ENCODE measurements at regions not wholly inside any gene's neighbourhood (a gene's known extent, or its start where the extent isn't known, plus 50 kb on each side); places are given as distances from the start of the nearest gene placed in this dataset.

DNA sequence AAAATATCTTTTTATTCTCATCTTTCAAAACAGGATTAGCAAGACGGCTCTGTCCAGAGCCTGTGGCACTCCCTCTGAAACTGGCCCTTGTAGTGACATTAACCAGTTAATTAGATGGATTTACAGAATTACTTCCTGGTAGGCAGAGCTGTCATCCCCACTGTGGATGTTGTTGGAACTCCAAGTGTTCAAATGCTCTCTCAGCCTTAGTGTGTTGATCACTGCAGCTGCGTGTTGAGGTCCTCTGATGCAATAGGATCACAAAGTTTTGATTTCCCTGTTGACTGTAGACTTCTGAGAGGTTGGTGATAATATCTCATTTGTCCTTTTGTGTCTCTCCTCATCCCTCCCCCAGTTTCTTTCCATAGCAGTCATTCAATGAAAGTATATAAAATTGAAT, 117.3 kb upstream of the CDK6 start:
- Histone ChIP-seq H3K79me1 (ENCODE audit: low read depth, low read length) (no peaks in the 10 kb centered on the region), H4K5ac (ENCODE audit: insufficient read length, low read depth, low read length) (no peak overlapping the region), H2BK120ac (replicated peaks; ENCODE audit: low read depth, low read length) (no peak overlapping the region), H3K27ac (ENCODE audit: low read depth, low read length) (no peak overlapping the region), H3K36me3 (ENCODE audit: control insufficient read depth in 2 of 4, insufficient read depth in 4 of 4, low read length in 3 of 4) (no peaks in the 10 kb centered on the region; a peak in 1 of 8 replicates), H4K8ac (ENCODE audit: extremely low read depth, insufficient read depth, low read length) (no peak overlapping the region), H4K20me1 (replicated peaks in 1 of 2; ENCODE audit: control insufficient read depth in 1 of 2, insufficient read depth in 2 of 2, low read length in 2 of 2) (no peaks in the 10 kb centered on the region), H3K23me2 (ENCODE audit: low read depth, low read length) (no peaks in the 10 kb centered on the region; the same call in 1 of the 2 replicates), H3K14ac (ENCODE audit: insufficient read length) (no peak overlapping the region), H2BK5ac (ENCODE audit: low read depth, low read length) (no peak overlapping the region), H2AFZ (ENCODE audit: low read length) (no peak overlapping the region), H3K4me3 (ENCODE audit: extremely low read depth in 1 of 4, insufficient read depth in 2 of 4, low read depth in 3 of 4, low read length in 4 of 4) (no peak overlapping the region), H3K56ac (replicated peaks; ENCODE audit: insufficient read length, low read depth, low read length) (no peak overlapping the region), H2BK20ac (ENCODE audit: low read length) (no peak overlapping the region), H3K4me1 (replicated peaks in 1 of 4; ENCODE audit: control insufficient read depth in 3 of 4, insufficient read depth in 4 of 4, low read length in 3 of 4) (no peaks in the 10 kb centered on the region), H2BK12ac (ENCODE audit: low read depth, low read length) (no peak overlapping the region), H4K91ac (replicated peaks; ENCODE audit: insufficient read length, low read length) (no peak overlapping the region), H3K4me2 (ENCODE audit: insufficient read depth in 1 of 2, low read depth in 2 of 2, low read length in 2 of 2) (no peak overlapping the region), H3K18ac (ENCODE audit: extremely low read depth, low read length) (no peak overlapping the region), H2AK5ac (ENCODE audit: low read depth, low read length) (no peak overlapping the region), H3K23ac (ENCODE audit: insufficient read length) (no peak overlapping the region), H3K4ac (replicated peaks; ENCODE audit: insufficient read length, low read depth, low read length) (no peak overlapping the region), H2BK15ac (ENCODE audit: low read length) (no peak overlapping the region), H3K27me3 (replicated peaks in 1 of 4; ENCODE audit: control insufficient read depth in 3 of 4, extremely low read depth in 1 of 4, insufficient read depth in 3 of 4, low read length in 3 of 4) (no peaks in the 10 kb centered on the region), H3K9ac (replicated peaks in 1 of 4; ENCODE audit: extremely low read depth in 1 of 4, low read depth in 3 of 4, low read length in 3 of 4) (no peak overlapping the region), H3K9me3 (ENCODE audit: insufficient read depth in 2 of 2, low read depth in 1 of 2, low read length in 1 of 2) (no peaks in the 10 kb centered on the region), H3K79me2 (ENCODE audit: control insufficient read depth in 1 of 2, insufficient read depth in 2 of 2, low read length in 2 of 2) (no peaks in the 10 kb centered on the region)
- 81% methylated on average over 2 of the region's 2 CpGs; no CpG with 5 or more reads in 1 of the 2 experiments for WGBS, 2 experiments (ENCODE audit: extremely low coverage in 1 of 2, insufficient coverage in 1 of 2, insufficient read length in 1 of 2, insufficient replicate concordance in 2 of 2, low coverage in 1 of 2, low lambda C conversion rate in 2 of 2, missing lambda C conversion rate in 1 of 2)
- DNase-seq (ENCODE audit: low read depth in 1 of 2, low spot score in 2 of 2), result no peak
- POLR2A ChIA-PET (ENCODE audit: partially characterized antibody), result interaction anchor here (1.0 kb wide), 1 partner anchor 9 kb away, joined by 3 read pairs; no protein-coding TSS in a partner anchor
- CTCF ChIA-PET (ENCODE audit: partially characterized antibody), result interaction anchor here (0.6 to 1.6 kb wide), 3 partner anchors 54 to 363 kb away, joined by 3 to 5 read pairs (median 3); partner anchors contain the start of gene FAM133B
- no peak for FAIRE-seq
- TF ChIP-seq EGR1 (IDR thresholded peaks at IDR 0.05; ENCODE audit: borderline replicate concordance, low read depth, low read length) (no peak), SP1 (IDR thresholded peaks at IDR 0.05; ENCODE audit: low read depth, low read length) (no peak), EP300 (IDR thresholded peaks at IDR 0.05; ENCODE audit: borderline replicate concordance in 1 of 2, low read depth in 2 of 2, low read length in 2 of 2) (no peak), TCF12 (IDR thresholded peaks at IDR 0.05; ENCODE audit: low read depth, low read length) (no peak), SRF (IDR thresholded peaks at IDR 0.05; ENCODE audit: low read depth, low read length) (no peak), CBX5 (IDR thresholded peaks at IDR 0.05; ENCODE audit: low read depth, low read length) (no peak), SIX5 (IDR thresholded peaks at IDR 0.05; ENCODE audit: low read depth, low read length) (no peak)
